ENCODE measurements at regions not wholly inside any gene's neighbourhood (a gene's known extent, or its start where the extent isn't known, plus 50 kb on each side); places are given as distances from the start of the nearest gene placed in this dataset.

DNA sequence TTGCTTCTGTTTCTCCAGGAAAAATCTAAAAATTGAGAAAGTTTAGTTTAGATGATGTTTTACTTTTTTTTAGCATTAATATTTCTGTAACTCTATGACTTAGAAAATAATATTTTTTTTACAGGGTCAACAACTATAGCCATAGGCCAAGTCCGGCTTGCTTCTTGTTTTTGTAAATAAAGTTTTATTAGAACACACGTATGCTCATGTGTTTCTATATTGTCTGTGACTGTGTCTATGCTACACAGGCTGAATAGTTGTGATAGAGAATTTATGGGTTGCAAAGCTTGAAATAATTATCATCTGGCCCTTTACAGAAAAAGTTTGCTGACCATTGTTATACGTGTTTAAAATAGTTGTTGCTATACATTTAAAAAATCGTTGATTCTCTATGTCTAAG lies 399.2 kb downstream of the EPM2A start:
- H3K9me3 ChIP-seq = no peaks in the 10 kb centered on the region
- H3K4me3 ChIP-seq = no peak overlapping the region

DNA sequence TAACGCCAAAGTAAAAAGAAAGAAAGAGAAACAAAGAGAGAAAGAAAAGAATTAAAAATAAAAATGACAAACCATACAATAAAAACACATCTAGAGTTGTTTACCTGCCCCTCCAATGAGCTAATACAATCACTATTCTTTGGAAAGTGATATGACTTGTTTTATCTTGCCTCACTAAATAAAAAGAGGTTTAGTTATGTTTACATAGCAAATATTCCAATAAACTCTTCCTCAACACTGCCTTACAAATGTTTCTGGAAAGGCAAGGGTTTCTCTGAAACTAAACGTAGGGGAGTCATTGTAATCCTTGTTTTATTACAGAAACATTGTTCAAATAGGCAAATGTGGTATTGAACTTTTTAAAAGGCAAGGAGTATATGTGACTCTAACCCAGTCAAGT lies 396.2 kb downstream of the EPM2A start:
- Histone ChIP-seq H3K36me3 (no peaks in the 10 kb centered on the region), H3K27me3 (replicated peaks; ENCODE audit: insufficient read depth) (no peaks in the 10 kb centered on the region), H3K4me3 (no peak overlapping the region), H3K4me1 (ENCODE audit: control insufficient read depth in 1 of 2, low read depth in 2 of 2) (no peaks in the 10 kb centered on the region), H3K27ac (no peak overlapping the region), H3K9me3 (no peaks in the 10 kb centered on the region)
- no peak for TF ChIP-seq CTCF (IDR thresholded peaks at IDR 0.05)
- ATAC-seq (ENCODE audit: insufficient number of reproducible peaks, low FRiP score, low read depth) (no peak), DNase-seq (ENCODE audit: low spot score) (no peak)

More for the DNA sequence above, 399.2 kb downstream of the EPM2A start:
- no peak for TF ChIP-seq CTCF (IDR thresholded peaks at IDR 0.05)
- Histone ChIP-seq H3K27ac (no peak overlapping the region), H3K27me3 (replicated peaks; ENCODE audit: insufficient read depth) (no peaks in the 10 kb centered on the region), H3K4me1 (ENCODE audit: control insufficient read depth in 1 of 2, low read depth in 2 of 2) (no peaks in the 10 kb centered on the region), H3K36me3 (no peaks in the 10 kb centered on the region)
- DNase-seq (ENCODE audit: low spot score) (no peak), ATAC-seq (ENCODE audit: insufficient number of reproducible peaks, low FRiP score, low read depth) (no peak)

- H3K27me3 ChIP-seq (replicated peaks; ENCODE audit: insufficient read depth) = no peaks in the 10 kb centered on the region
- H3K36me3 ChIP-seq = no peaks in the 10 kb centered on the region
- H3K27ac ChIP-seq = no peak overlapping the region
- H3K9me3 ChIP-seq = no peaks in the 10 kb centered on the region
- no peak for ATAC-seq (ENCODE audit: insufficient number of reproducible peaks, low FRiP score, low read depth)
- TF ChIP-seq CTCF (IDR thresholded peaks at IDR 0.05) = no peak
- DNase-seq (ENCODE audit: low spot score) = no peak
- H3K4me1 ChIP-seq (ENCODE audit: control insufficient read depth in 1 of 2, low read depth in 2 of 2) = no peaks in the 10 kb centered on the region
- H3K4me3 ChIP-seq = no peak overlapping the region
Observed at GRCh38 chr6:145340256-145340655, 395.1 kb downstream of the EPM2A start.

- no peak for TF ChIP-seq CTCF (IDR thresholded peaks at IDR 0.05)
- no peak for ATAC-seq (ENCODE audit: insufficient number of reproducible peaks, low FRiP score, low read depth)
Observed at GRCh38 chr6:145345094-145345493, 390.2 kb downstream of the EPM2A start.

DNA sequence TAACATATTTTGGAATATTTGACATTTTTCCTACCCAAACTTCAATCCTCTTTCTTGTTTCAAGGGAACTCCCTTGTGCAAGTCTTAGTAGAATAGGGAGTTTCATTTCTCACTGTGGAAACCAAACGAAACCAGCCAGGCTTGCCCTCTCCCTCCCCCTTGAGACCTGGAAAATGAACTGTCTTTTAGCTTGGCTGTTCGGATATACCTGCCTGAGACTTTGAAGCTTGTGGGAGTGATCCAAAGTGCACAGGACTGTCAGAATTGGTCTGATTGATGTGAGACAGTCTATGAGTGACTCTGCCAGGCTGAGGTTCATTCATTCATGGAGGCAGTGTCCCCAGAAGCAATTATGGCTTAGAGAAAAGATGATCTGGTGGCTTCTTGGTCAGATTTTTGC lies 388.1 kb downstream of the EPM2A start:
- TF ChIP-seq CTCF (IDR thresholded peaks at IDR 0.05) = no peak
- ATAC-seq (ENCODE audit: insufficient number of reproducible peaks, low FRiP score, low read depth) = no peak

More at GRCh38 chr6:145345094-145345493, 390.2 kb downstream of the EPM2A start:
- Histone ChIP-seq H3K4me3 (no peak overlapping the region), H3K36me3 (no peaks in the 10 kb centered on the region), H3K9me3 (no peaks in the 10 kb centered on the region), H3K27ac (no peak overlapping the region), H3K4me1 (ENCODE audit: control insufficient read depth in 1 of 2, low read depth in 2 of 2) (no peaks in the 10 kb centered on the region), H3K27me3 (replicated peaks; ENCODE audit: insufficient read depth) (no peaks in the 10 kb centered on the region)
- DNase-seq (ENCODE audit: low spot score) = no peak

More for the DNA sequence above, 388.1 kb downstream of the EPM2A start:
- Histone ChIP-seq H3K27me3 (replicated peaks; ENCODE audit: insufficient read depth) (no peaks in the 10 kb centered on the region), H3K36me3 (no peaks in the 10 kb centered on the region), H3K4me3 (no peak overlapping the region), H3K9me3 (no peaks in the 10 kb centered on the region), H3K27ac (no peak overlapping the region), H3K4me1 (ENCODE audit: control insufficient read depth in 1 of 2, low read depth in 2 of 2) (no peaks in the 10 kb centered on the region)
- DNase-seq (ENCODE audit: low spot score) = no peak
